ENCODE measurements at regions not wholly inside any gene's neighbourhood (a gene's known extent, or its start where the extent isn't known, plus 50 kb on each side); places are given as distances from the start of the nearest gene placed in this dataset.

DNA sequence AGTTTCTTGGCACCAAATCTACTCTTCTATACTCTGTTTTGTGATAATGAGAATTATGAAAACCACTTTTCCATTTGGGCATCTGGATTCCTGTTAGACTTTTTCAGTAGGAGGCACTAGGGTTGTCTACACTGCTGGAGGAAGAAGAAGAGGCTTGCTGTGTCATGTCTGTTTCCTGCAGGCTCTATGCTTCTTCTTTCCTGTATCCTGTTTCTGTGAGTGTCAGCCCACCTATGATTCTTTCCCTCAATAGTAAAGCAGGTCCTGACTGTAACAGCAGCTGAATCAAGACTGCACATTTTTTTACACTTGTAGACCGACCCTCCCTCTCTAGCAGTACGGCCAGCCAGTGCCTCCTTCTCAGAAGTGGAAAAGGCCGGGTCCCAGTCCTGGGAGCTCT, 603.9 kb downstream of the HDGFL1 start:
- TF ChIP-seq, protein P1, sequence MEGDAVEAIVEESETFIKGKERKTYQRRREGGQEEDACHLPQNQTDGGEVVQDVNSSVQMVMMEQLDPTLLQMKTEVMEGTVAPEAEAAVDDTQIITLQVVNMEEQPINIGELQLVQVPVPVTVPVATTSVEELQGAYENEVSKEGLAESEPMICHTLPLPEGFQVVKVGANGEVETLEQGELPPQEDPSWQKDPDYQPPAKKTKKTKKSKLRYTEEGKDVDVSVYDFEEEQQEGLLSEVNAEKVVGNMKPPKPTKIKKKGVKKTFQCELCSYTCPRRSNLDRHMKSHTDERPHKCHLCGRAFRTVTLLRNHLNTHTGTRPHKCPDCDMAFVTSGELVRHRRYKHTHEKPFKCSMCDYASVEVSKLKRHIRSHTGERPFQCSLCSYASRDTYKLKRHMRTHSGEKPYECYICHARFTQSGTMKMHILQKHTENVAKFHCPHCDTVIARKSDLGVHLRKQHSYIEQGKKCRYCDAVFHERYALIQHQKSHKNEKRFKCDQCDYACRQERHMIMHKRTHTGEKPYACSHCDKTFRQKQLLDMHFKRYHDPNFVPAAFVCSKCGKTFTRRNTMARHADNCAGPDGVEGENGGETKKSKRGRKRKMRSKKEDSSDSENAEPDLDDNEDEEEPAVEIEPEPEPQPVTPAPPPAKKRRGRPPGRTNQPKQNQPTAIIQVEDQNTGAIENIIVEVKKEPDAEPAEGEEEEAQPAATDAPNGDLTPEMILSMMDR (IDR thresholded peaks at IDR 0.05) = no peak
- TF ChIP-seq POLR2A (IDR thresholded peaks at IDR 0.05) (no peak), EP300 (IDR thresholded peaks at IDR 0.05) (no peak)

All from tibial nerve (tissue), 4 donors.